BLaER1 treated with 17β-estradiol and CSF1 and Interleukin-3, amounts not matched to agents 10 nM and 100 nM (cell line): ENCODE measurements at regions not wholly inside any gene's neighbourhood (a gene's known extent, or its start where the extent isn't known, plus 50 kb on each side); places are given as distances from the start of the nearest gene placed in this dataset.
"Not testable (repeated sequence)": the region's sequence is repeated elsewhere in the genome, so short reads cannot be mapped to it uniquely, and the experiment has no call there.

ENCODE experiments used
- H3K27ac ChIP-seq, 11 experiments: shearing (Covaris generic); formaldehyde crosslinking; 2 replicates each; pipeline ENCODE4 v1.8.1; 2022
- H3K27me3 ChIP-seq, 11 experiments: shearing (Covaris generic); formaldehyde crosslinking; 2 replicates each; pipeline ENCODE4 v1.8.1; 2022
- H3K36me3 ChIP-seq, 11 experiments: shearing (Covaris generic); formaldehyde crosslinking; 2 replicates each; pipeline ENCODE4 v1.8.1; 2022
- H3K4me1 ChIP-seq, 10 experiments: shearing (Covaris generic); formaldehyde crosslinking; 2 replicates each; pipeline ENCODE4 v1.8.1; 2022
- H3K4me2 ChIP-seq, 11 experiments: shearing (Covaris generic); formaldehyde crosslinking; 2 replicates each; pipeline ENCODE4 v1.8.1; 2022
- H3K4me3 ChIP-seq, 10 experiments: shearing (Covaris generic); formaldehyde crosslinking; 2 replicates each; pipeline ENCODE4 v1.8.1; 2022
- H3K9ac ChIP-seq, 11 experiments: shearing (Covaris generic); formaldehyde crosslinking; 2 replicates each; pipeline ENCODE4 v1.8.1; 2022
- H3K9me3 ChIP-seq, 11 experiments: shearing (Covaris generic); formaldehyde crosslinking; replicated peaks in 1 of 11; 2 replicates each; pipeline ENCODE4 v1.8.1; 2022
- H4K20me1 ChIP-seq, 11 experiments: shearing (Covaris generic); formaldehyde crosslinking; 2 replicates each; pipeline ENCODE4 v1.8.1; 2022
- Cebpa-rat ChIP-seq, 11 experiments: shearing (Covaris generic); IDR thresholded peaks; 2 replicates each; pipeline ENCODE4 v1.8.1; 2022

GRCh38 chr2:184993746-184994145 is 395.4 kb downstream of the ZNF804A start:
- no peak overlapping the region for H3K4me3 ChIP-seq
- no peak overlapping the region for H3K27ac ChIP-seq
- no peaks in the 10 kb centered on the region for H3K36me3 ChIP-seq
- H3K27me3 ChIP-seq = no peaks in the 10 kb centered on the region
- no peaks in the 10 kb centered on the region for H3K4me1 ChIP-seq
- no peak overlapping the region for H3K4me2 ChIP-seq
- peaks cover 0 to 12% (median 3%) of the 10 kb centered on the region in 11 experiments; a peak in 8 of 22 replicates for H3K9me3 ChIP-seq
- H3K9ac ChIP-seq = no peak overlapping the region
- no peak for TF ChIP-seq Cebpa-rat (IDR thresholded peaks at IDR 0.05)
- H4K20me1 ChIP-seq = no peaks in the 10 kb centered on the region

DNA sequence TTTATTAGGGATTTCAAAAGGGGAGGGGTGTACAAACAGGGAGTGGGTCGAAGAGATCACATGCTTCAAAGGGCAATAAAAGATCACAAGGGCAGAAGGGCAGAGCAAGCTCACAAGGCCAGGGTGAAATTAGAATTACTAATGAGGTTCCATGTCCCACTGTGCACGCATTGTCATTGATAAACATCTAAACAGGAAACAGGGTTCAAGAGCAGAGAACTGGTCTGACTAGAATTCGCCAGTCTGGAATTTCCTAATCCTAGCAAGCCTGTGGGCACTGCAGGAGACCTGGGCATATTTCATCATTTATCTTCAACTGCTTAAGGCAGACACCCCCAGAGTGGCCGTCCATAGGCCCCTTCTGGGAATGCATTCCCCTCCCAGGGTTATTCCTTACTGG is 408.2 kb downstream of the ZNF804A start:
- Histone ChIP-seq H3K27ac (no peak overlapping the region), H3K4me2 (no peak overlapping the region), H3K4me1 (no peaks in the 10 kb centered on the region), H3K36me3 (no peaks in the 10 kb centered on the region), H4K20me1 (no peaks in the 10 kb centered on the region), H3K4me3 (no peak overlapping the region), H3K9ac (no peak overlapping the region), H3K9me3 (peaks cover 0 to 10% (median 5%) of the 10 kb centered on the region in 11 experiments; a peak in 12 of 22 replicates), H3K27me3 (no peaks in the 10 kb centered on the region)
- TF ChIP-seq Cebpa-rat (IDR thresholded peaks at IDR 0.05) = no peak

GRCh38 chr2:185012643-185013042 is 414.3 kb downstream of the ZNF804A start:
- Histone ChIP-seq H3K4me3 (no peak overlapping the region), H3K9ac (no peak overlapping the region), H3K27ac (no peak overlapping the region), H3K9me3 (peaks cover 18 to 39% (median 32%) of the 10 kb centered on the region in 11 experiments), H3K4me1 (no peaks in the 10 kb centered on the region), H4K20me1 (no peaks in the 10 kb centered on the region), H3K4me2 (no peak overlapping the region), H3K36me3 (no peaks in the 10 kb centered on the region), H3K27me3 (no peaks in the 10 kb centered on the region)
- no peak for TF ChIP-seq Cebpa-rat (IDR thresholded peaks at IDR 0.05)

GRCh38 chr2:185014076-185014475 is 415.7 kb downstream of the ZNF804A start:
- H3K9ac ChIP-seq = no peak overlapping the region
- no peaks in the 10 kb centered on the region for H4K20me1 ChIP-seq
- H3K4me1 ChIP-seq = no peaks in the 10 kb centered on the region
- no peak overlapping the region for H3K4me2 ChIP-seq
- no peak for TF ChIP-seq Cebpa-rat (IDR thresholded peaks at IDR 0.05)
- no peak overlapping the region for H3K27ac ChIP-seq
- peaks cover 18 to 39% (median 32%) of the 10 kb centered on the region in 11 experiments for H3K9me3 ChIP-seq
- no peaks in the 10 kb centered on the region for H3K27me3 ChIP-seq
- no peak overlapping the region for H3K4me3 ChIP-seq
- H3K36me3 ChIP-seq = no peaks in the 10 kb centered on the region

- not testable (repeated sequence) for H3K36me3 ChIP-seq, H3K27me3 ChIP-seq, H3K4me2 ChIP-seq, H3K4me3 ChIP-seq, H4K20me1 ChIP-seq, H3K9me3 ChIP-seq, H3K4me1 ChIP-seq, H3K9ac ChIP-seq, H3K27ac ChIP-seq
Observed at GRCh38 chr2:185025891-185026290, 427.6 kb downstream of the ZNF804A start.

- no peak overlapping the region for H3K27ac ChIP-seq
- no peaks in the 10 kb centered on the region for H3K36me3 ChIP-seq
- H3K9me3 ChIP-seq = peaks cover 0 to 6% (median 0%) of the 10 kb centered on the region in 11 experiments; a peak in 3 of 22 replicates
- no peaks in the 10 kb centered on the region for H4K20me1 ChIP-seq
- H3K4me1 ChIP-seq = no peaks in the 10 kb centered on the region
- H3K9ac ChIP-seq = no peak overlapping the region
- TF ChIP-seq Cebpa-rat (IDR thresholded peaks at IDR 0.05) = no peak
- no peak overlapping the region for H3K4me3 ChIP-seq
- H3K4me2 ChIP-seq = no peak overlapping the region
- no peaks in the 10 kb centered on the region for H3K27me3 ChIP-seq
Observed at GRCh38 chr2:185035906-185036305, 437.6 kb downstream of the ZNF804A start.

- Histone ChIP-seq H3K27me3 (no peaks in the 10 kb centered on the region), H4K20me1 (no peaks in the 10 kb centered on the region), H3K9ac (no peak overlapping the region), H3K27ac (no peak overlapping the region), H3K36me3 (no peaks in the 10 kb centered on the region), H3K9me3 (peaks cover 0 to 15% (median 6%) of the 10 kb centered on the region in 11 experiments; a peak in 9 of 22 replicates), H3K4me3 (no peak overlapping the region), H3K4me2 (no peak overlapping the region), H3K4me1 (no peaks in the 10 kb centered on the region)
- TF ChIP-seq Cebpa-rat (IDR thresholded peaks at IDR 0.05) = no peak
Observed at GRCh38 chr2:185044323-185044874, 446.1 kb downstream of the ZNF804A start.

- Histone ChIP-seq H3K27me3 (no peaks in the 10 kb centered on the region), H3K4me3 (no peak overlapping the region), H3K27ac (no peak overlapping the region), H3K36me3 (no peaks in the 10 kb centered on the region), H4K20me1 (no peaks in the 10 kb centered on the region), H3K4me1 (no peaks in the 10 kb centered on the region), H3K4me2 (no peak overlapping the region), H3K9ac (no peak overlapping the region), H3K9me3 (no peaks in the 10 kb centered on the region)
- TF ChIP-seq Cebpa-rat (IDR thresholded peaks at IDR 0.05) = no peak
Observed at GRCh38 chr2:185050804-185051203, 452.5 kb downstream of the ZNF804A start.

DNA sequence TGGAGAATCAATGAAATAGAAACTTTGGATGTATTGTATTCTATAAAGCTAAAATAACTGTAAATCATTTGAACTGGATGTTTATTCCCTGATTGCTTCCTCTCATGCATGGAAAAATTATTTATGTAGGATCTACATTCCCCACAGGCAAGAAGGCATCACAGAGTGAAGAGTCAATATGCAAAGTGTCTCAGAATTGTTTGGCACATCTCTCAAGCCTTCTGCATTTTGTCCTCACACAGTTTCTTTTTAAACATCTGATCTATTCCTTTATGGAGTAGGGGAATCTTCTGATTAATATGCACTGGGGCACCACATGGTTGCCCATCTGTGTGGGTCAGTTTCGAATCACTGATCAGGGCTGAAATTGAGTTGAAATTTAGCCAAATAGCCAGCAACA is 465.4 kb downstream of the ZNF804A start:
- Histone ChIP-seq H4K20me1 (no peaks in the 10 kb centered on the region), H3K27ac (no peak overlapping the region), H3K4me3 (no peak overlapping the region), H3K9me3 (no peaks in the 10 kb centered on the region), H3K9ac (no peak overlapping the region), H3K36me3 (no peaks in the 10 kb centered on the region), H3K4me2 (no peak overlapping the region), H3K27me3 (no peaks in the 10 kb centered on the region), H3K4me1 (no peaks in the 10 kb centered on the region)
- TF ChIP-seq Cebpa-rat (IDR thresholded peaks at IDR 0.05) = no peak

- H3K9ac ChIP-seq = no peak overlapping the region
- no peak overlapping the region for H3K4me2 ChIP-seq
- no peaks in the 10 kb centered on the region for H3K36me3 ChIP-seq
- no peaks in the 10 kb centered on the region for H3K4me1 ChIP-seq
- no peaks in the 10 kb centered on the region for H4K20me1 ChIP-seq
- TF ChIP-seq Cebpa-rat (IDR thresholded peaks at IDR 0.05) = no peak
- H3K4me3 ChIP-seq = no peak overlapping the region
- H3K9me3 ChIP-seq = no peaks in the 10 kb centered on the region
- no peaks in the 10 kb centered on the region for H3K27me3 ChIP-seq
- H3K27ac ChIP-seq = no peak overlapping the region
Observed at GRCh38 chr2:185066128-185066527, 467.8 kb downstream of the ZNF804A start.
